ENCODE measurements at regions not wholly inside any gene's neighbourhood (a gene's known extent, or its start where the extent isn't known, plus 50 kb on each side); places are given as distances from the start of the nearest gene placed in this dataset.
A peak's percentile ranks its signal among the peaks of the same experiment; 100 is the strongest.

GRCh38 chr3:72473156-72473555, 375.1 kb downstream of the SHQ1 start:
- DNase-seq (ENCODE audit: insufficient read length, low spot score) (no peak), FAIRE-seq (no peak)

DNA sequence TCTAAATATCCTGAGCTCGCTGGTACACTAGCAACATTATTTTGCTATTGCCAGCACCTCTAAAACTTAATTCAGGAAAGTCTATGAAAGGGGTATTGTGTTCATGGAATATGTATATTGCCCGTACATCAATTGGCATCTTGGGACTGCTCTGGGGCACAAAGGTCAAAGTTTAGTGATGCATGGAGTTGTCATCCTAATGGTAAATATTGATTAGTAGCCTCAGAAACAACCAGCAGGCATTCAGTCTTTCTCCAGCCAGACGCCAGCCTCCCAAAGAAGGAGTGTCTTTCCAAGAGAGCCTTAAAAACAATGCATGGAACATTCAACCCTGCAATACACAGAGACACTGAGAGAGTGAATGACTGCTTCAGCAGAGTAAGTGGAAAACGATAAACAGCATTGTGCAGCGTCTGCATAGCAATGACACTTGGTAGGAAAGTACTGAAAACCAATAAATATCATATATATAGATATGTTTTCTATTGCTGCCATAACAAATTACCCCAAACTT, 377.3 kb downstream of the SHQ1 start:
- DNase-seq (ENCODE audit: insufficient read length, low spot score) (no peak), FAIRE-seq (no peak)

GRCh38 chr3:72465853-72466252, 382.4 kb downstream of the SHQ1 start:
- DNase-seq (ENCODE audit: insufficient read length, low spot score) (no peak), FAIRE-seq (no peak)

GRCh38 chr3:72463083-72463482, 385.2 kb downstream of the SHQ1 start:
- DNase-seq (ENCODE audit: insufficient read length, low spot score) = no peak
- no peak for FAIRE-seq

- FAIRE-seq (no peak), DNase-seq (ENCODE audit: insufficient read length, low spot score) (no peak)
Observed at GRCh38 chr3:72462595-72463011, 385.6 kb downstream of the SHQ1 start.

- no peak for FAIRE-seq
- DNase-seq (ENCODE audit: insufficient read length, low spot score) = no peak
Observed at GRCh38 chr3:72461787-72462186, 386.5 kb downstream of the SHQ1 start.

GRCh38 chr3:72460205-72461174, 387.8 kb downstream of the SHQ1 start:
- FAIRE-seq (no peak), DNase-seq (ENCODE audit: insufficient read length, low spot score) (no peak)

DNA sequence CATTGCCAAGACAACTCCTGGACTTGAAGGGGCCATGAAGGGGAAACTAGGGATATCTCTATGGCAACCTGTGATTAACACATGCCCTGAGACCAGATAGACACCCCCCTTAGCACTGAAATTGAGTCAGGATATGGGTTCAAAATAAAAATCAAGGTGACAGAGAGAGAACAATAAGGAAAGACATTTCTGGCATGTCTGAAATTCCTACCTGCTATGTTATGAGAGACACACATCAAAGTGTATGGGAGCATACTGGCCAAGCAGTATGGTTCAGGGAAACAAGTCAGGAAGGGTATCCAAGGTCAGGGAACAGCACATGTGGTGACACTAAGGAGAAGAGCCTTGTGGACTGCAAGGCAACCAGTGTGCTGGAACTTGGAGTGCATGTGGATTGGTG, 388.7 kb downstream of the SHQ1 start:
- FAIRE-seq (no peak), DNase-seq (ENCODE audit: insufficient read length, low spot score) (no peak)

- FAIRE-seq = no peak
- no peak for DNase-seq (ENCODE audit: insufficient read length, low spot score)
Observed at GRCh38 chr3:72458375-72458774, 389.9 kb downstream of the SHQ1 start.

- no peak for DNase-seq (ENCODE audit: insufficient read length, low spot score)
- FAIRE-seq = no peak
Observed at GRCh38 chr3:72454441-72454840, 393.8 kb downstream of the SHQ1 start.

DNA sequence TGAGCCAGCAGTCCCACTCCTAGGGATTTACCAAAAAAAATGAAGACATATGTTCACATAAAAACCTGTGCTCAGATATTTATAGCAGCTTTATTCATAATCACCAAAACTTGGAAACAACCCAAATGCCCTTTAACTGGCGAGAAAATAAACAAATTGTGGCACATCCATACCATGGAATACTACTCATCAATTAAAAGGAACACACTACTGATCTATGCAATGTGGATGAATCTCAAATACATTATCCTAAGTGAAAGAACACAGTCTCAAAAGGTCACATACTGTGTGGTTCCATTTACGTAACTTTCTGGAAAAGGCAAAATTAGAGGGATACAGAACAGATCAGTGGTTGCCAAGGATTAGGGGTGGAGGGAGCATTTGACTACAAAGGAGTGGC, 394.5 kb downstream of the SHQ1 start:
- FAIRE-seq (no peak), DNase-seq (ENCODE audit: insufficient read length, low spot score) (no peak)

DNA sequence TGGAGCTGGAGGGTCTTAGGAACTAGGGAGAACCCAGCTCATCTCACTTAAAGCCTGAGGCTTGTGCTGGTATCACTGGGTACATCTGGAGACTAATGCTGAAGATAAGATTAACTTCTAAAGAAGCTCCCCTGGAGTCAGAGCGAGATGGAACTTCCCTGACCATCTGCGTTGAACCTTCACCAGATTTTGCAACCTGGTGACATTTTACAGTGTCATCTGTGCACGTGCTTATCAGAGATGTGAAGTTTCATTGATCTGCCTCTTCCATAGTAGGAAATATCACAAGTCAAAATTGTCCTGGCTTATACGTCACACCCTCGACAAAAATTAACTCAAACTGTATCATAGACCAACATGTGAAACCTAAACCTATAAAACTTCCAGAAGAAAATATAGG, 395.5 kb downstream of the SHQ1 start:
- FAIRE-seq (no peak), DNase-seq (ENCODE audit: insufficient read length, low spot score) (no peak)

DNA sequence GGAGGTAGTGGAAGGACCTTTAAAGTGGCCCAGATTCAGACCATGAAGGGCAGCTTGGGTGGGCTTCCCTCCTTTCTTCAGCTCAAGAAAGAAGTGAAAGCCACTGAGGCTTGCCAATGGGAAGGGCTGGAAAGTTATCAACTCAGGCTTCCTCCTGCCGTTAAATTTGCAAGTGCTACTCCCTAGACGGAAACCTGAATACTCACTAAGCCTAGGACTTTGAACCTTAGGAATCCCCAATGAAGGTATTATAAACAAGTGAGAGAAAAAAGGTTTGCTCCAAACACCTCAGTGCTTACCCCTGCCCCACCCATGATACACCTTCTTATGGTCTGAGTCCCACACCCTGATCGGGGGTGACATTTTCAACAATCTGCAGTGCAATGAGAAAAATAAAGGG, 396.4 kb downstream of the SHQ1 start:
- FAIRE-seq = no peak

GRCh38 chr3:72449551-72449950, 398.7 kb downstream of the SHQ1 start:
- no peak for DNase-seq (ENCODE audit: insufficient read length, low spot score)
- no peak for FAIRE-seq

More for the DNA sequence above, 396.4 kb downstream of the SHQ1 start:
- DNase-seq (ENCODE audit: insufficient read length, low spot score) = no peak

DNA sequence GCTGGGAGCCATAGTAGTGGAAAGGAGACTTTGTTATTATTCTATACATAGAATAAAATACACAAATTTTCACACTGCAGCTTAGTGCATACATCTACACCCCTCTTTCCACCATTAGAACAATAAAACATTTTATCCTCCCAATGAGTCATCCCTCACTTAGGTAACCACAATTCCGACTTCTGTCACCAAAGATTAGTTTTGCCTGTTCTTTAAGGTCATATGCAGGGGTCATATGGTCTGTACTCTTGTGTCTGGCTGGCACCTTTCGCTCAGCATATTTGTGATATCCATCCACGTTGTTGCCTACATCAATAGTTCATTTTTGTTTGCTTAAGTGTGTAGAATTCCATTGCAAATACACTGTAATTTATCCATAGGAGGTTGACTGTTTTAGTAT, 399.4 kb downstream of the SHQ1 start:
- DNase-seq (ENCODE audit: insufficient read length, low spot score) = peak; percentile 29
- no peak for FAIRE-seq

GRCh38 chr3:72448375-72448823, 399.8 kb downstream of the SHQ1 start:
- DNase-seq (ENCODE audit: insufficient read length, low spot score) = no peak
- no peak for FAIRE-seq

DNA sequence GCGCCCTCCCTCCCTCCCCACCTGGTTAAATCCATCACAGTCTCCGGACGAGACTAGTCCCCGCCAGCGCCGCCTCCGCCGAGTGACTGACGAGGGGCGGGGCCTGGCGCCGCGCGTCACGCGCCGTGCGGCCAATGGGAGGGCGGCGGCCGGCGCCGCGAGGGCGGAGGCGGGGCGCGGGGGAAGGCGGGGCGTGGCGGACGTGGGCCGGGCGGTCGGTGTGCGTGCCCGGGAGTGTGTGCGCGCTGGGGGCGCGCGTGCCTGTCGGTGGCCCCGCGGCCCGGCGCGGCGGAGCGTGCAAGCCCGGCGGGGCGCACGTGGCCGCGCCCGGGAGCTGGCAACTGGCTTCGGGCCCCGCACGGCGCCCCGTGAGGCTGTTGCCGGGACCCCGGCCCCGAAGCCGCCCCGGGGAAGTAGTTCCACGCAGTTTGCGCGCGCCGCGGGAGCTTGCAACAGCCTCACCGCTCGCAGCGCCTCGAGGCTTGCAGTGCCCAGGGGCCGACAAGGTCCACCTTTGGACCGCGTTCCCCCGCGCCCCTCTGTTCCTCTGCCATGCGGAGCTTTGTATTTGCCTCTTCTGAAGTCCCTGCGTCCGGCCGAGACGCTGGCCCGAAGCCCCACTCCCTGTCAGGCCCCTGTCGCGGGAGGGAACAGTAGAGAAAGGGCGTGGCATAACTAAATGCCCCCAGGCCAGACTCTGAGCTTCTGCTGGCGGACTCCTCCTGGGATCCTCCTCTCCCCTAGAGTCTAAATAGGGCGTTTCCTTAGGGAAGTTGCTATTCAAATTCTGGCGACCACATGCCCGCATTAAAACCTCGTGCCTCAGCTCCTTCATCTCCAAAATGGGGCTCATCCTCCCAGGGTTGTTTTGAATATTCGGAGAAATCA, 400.9 kb downstream of the SHQ1 start:
- DNase-seq (ENCODE audit: insufficient read length, low spot score) (peak; percentile 80), FAIRE-seq (peak; percentile 99)

- FAIRE-seq (no peak), DNase-seq (ENCODE audit: insufficient read length, low spot score) (no peak)
Observed at GRCh38 chr3:72446218-72447058, 401.8 kb downstream of the SHQ1 start, which contains the start of gene RYBP. RYBP (minus strand) TSS chr3:72446621.

- DNase-seq (ENCODE audit: insufficient read length, low spot score) = no peak
- FAIRE-seq = no peak
Observed at GRCh38 chr3:72445827-72446217, 402.4 kb downstream of the SHQ1 start.

GRCh38 chr3:72444656-72445223, 403.5 kb downstream of the SHQ1 start:
- FAIRE-seq = no peak
- DNase-seq (ENCODE audit: insufficient read length, low spot score) = no peak

Measured in HTR-8/SVneo (cell line).